ENCODE measurements at regions not wholly inside any gene's neighbourhood (a gene's known extent, or its start where the extent isn't known, plus 50 kb on each side); places are given as distances from the start of the nearest gene placed in this dataset.

DNA sequence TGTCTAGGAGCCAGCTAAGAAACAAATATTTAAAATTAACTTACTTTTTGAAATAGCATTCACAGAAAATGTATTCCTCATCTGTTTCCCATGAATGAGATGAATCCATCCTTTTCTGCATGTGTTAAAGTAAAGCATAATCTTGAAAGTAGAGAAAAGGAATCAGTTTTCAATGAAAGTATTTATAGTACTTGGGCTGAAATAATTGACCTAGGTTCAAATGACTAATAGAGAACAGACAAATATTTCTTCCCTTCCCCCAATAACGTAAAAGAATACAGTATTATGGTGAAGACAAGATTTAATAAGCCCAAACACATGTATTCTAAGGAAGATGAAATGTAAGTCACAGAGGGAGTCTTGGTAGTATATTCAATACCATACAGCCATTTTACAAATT is 403.5 kb downstream of the ZNF608 start:
- Histone ChIP-seq H3K9ac (ENCODE audit: low read depth in 2 of 2, low read length in 2 of 2) (no peak overlapping the region), H3K36me3 (no peaks in the 10 kb centered on the region), H3K27me3 (no peaks in the 10 kb centered on the region), H3K9me3 (no peaks in the 10 kb centered on the region), H3K4me1 (no peaks in the 10 kb centered on the region), H3K27ac (no peak overlapping the region), H3K4me3 (no peak overlapping the region)
- intact Hi-C loops (cut with DNase I): no loop called here
- TF ChIP-seq, protein P1, sequence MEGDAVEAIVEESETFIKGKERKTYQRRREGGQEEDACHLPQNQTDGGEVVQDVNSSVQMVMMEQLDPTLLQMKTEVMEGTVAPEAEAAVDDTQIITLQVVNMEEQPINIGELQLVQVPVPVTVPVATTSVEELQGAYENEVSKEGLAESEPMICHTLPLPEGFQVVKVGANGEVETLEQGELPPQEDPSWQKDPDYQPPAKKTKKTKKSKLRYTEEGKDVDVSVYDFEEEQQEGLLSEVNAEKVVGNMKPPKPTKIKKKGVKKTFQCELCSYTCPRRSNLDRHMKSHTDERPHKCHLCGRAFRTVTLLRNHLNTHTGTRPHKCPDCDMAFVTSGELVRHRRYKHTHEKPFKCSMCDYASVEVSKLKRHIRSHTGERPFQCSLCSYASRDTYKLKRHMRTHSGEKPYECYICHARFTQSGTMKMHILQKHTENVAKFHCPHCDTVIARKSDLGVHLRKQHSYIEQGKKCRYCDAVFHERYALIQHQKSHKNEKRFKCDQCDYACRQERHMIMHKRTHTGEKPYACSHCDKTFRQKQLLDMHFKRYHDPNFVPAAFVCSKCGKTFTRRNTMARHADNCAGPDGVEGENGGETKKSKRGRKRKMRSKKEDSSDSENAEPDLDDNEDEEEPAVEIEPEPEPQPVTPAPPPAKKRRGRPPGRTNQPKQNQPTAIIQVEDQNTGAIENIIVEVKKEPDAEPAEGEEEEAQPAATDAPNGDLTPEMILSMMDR (IDR thresholded peaks at IDR 0.05): no peak
- no peak for DNase-seq

DNA sequence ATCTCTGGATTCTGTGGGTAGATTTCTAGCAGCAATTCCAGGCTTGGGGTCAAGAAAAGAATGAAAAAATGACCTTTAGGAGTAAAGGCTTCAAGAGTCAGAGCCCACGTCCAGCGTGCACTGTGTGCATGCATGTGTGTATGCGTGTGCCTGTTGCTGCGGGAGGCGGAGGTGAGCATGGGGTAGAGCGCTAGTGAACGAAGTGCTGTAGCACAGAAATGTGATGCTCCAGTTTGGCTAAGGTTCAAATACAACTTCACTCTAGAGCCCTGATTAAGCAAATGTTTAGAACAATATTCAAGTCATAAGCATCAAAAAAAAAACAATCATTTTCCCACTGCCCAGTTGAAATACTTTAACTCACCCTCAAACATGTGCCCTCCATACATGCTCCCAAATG is 403.9 kb downstream of the ZNF608 start:
- H3K27ac ChIP-seq: no peak overlapping the region
- H3K4me1 ChIP-seq: no peaks in the 10 kb centered on the region
- intact Hi-C loops (cut with DNase I): no loop called here
- no peaks in the 10 kb centered on the region for H3K27me3 ChIP-seq
- DNase-seq: no peak
- no peaks in the 10 kb centered on the region for H3K36me3 ChIP-seq
- H3K9me3 ChIP-seq: no peaks in the 10 kb centered on the region
- TF ChIP-seq, protein P1 (IDR thresholded peaks at IDR 0.05): no peak
- H3K4me3 ChIP-seq: no peak overlapping the region
- no peak overlapping the region for H3K9ac ChIP-seq (ENCODE audit: low read depth in 2 of 2, low read length in 2 of 2)

DNA sequence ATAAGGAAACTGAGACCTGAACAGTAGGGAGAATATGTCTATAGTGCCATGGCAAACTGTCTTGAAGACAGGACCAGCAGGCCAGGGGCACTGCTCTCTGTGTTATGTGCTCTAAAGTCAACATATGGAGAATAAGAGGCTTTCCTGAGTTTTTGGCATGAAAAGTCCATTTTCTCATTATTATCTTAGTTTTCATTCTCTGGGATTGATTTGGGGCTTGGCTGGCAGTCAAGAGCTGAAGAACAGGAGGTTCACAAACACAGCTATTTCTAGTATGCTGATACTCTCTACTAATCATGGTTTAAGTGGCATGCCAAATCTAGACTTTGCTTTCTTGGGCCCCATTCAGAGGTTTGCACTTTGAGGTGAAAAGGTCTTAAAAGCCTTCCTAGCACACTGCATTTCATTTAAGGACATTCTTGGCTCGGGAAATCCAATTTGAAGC is 404.4 kb downstream of the ZNF608 start:
- TF ChIP-seq, protein P1 (IDR thresholded peaks at IDR 0.05): no peak
- no peaks in the 10 kb centered on the region for H3K36me3 ChIP-seq
- no peaks in the 10 kb centered on the region for H3K27me3 ChIP-seq
- H3K4me3 ChIP-seq: no peak overlapping the region
- H3K9me3 ChIP-seq: no peaks in the 10 kb centered on the region
- intact Hi-C loops (cut with DNase I): no loop called here
- no peak overlapping the region for H3K27ac ChIP-seq
- H3K9ac ChIP-seq (ENCODE audit: low read depth in 2 of 2, low read length in 2 of 2): no peak overlapping the region
- no peak for DNase-seq
- H3K4me1 ChIP-seq: no peaks in the 10 kb centered on the region

DNA sequence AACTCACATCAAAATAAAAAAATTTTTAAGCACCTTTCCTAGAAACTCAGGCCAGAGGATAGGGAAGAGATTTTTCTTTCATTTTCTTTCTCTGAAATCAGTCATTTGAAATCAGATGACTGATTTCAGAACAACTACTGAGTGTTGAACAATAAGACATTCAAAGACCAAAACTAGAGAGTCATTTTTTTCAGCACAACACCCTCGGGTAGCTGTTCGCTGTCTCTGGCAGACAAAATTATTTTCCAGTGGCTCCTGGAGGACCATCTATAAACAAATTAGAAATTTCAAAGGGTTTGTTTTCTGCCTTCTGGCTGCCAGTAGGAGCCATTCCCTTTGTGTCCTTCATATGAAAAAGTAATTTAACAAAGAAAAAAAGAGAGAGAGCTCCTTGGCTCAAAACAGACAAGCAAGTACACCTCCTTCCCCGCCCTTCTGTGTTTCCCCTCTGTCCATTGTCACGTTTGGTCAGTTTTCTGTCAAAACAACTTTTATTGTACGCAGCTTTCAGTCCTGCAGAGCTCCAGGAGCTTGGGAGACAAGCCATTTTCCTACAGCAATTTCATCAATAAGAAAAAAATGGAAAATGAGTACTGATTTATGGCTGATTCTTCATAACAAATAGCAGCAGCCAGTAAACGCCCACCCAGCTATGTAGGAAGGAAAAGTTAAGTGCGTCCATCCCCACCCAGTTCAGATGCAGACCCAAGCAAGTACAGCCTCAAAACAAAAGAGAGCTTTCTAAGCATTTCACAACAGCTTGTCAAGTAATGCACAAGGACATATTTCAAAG is 405.2 kb downstream of the ZNF608 start:
- Histone ChIP-seq H3K9me3 (no peaks in the 10 kb centered on the region), H3K36me3 (no peaks in the 10 kb centered on the region), H3K27me3 (no peaks in the 10 kb centered on the region), H3K27ac (no peak overlapping the region), H3K4me1 (no peaks in the 10 kb centered on the region), H3K4me3 (no peak overlapping the region), H3K9ac (ENCODE audit: low read depth in 2 of 2, low read length in 2 of 2) (no peak overlapping the region)
- intact Hi-C loops (cut with DNase I): no loop called here
- TF ChIP-seq, protein P1 (IDR thresholded peaks at IDR 0.05): no peak
- no peak for DNase-seq

DNA sequence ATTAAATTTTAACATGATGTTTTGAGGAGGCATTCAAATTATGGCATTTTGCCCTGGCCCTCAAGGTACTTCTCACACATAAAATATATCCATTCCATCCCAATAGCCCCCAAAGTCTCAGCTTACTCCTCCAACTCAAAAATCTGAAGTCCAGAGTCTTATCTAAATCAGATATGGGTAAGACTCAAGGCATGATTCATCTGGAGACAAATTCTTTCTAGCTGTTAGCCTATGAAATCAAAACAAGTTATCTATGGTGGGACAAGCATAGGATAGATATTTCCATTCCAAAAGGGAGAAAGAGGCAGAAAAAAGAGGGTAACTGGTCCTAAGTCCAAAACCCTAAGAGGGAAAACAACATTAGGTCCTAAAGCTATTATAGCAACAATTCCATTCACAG is 408.4 kb downstream of the ZNF608 start:
- intact Hi-C loops (cut with DNase I): no loop called here
- H3K9ac ChIP-seq (ENCODE audit: low read depth in 2 of 2, low read length in 2 of 2): no peak overlapping the region
- DNase-seq: no peak
- no peak overlapping the region for H3K4me3 ChIP-seq
- H3K4me1 ChIP-seq: no peaks in the 10 kb centered on the region
- no peak overlapping the region for H3K27ac ChIP-seq
- H3K9me3 ChIP-seq: no peaks in the 10 kb centered on the region
- TF ChIP-seq, protein P1 (IDR thresholded peaks at IDR 0.05): no peak
- H3K36me3 ChIP-seq: no peaks in the 10 kb centered on the region
- no peaks in the 10 kb centered on the region for H3K27me3 ChIP-seq

Data from colonic mucosa (tissue), 4 donors.